Neural crest cell (in vitro differentiated cells): ENCODE measurements at regions not wholly inside any gene's neighbourhood (a gene's known extent, or its start where the extent isn't known, plus 50 kb on each side); places are given as distances from the start of the nearest gene placed in this dataset.

Experiments
- DNase-seq: peaks from one replicate; pipeline ENCODE4 v3.0.0; 2021; ENCODE audit warnings: low read depth, mixed read lengths, low spot score
- H3K27ac Mint-ChIP-seq: one replicate; pipeline ENCODE4 v1.8.0; 2021; ENCODE audit warnings: mild to moderate bottlenecking, mixed read lengths; ENCODE audit not compliant: unreplicated experiment
- H3K27me3 Mint-ChIP-seq: 2 replicates; pipeline ENCODE4 v1.8.0; 2021; ENCODE audit warnings: low read depth, mild to moderate bottlenecking, mixed read lengths
- H3K36me3 Mint-ChIP-seq: 2 replicates; pipeline ENCODE4 v1.8.0; 2021; ENCODE audit warnings: low read depth, mild to moderate bottlenecking, mixed read lengths
- H3K4me1 Mint-ChIP-seq: 2 replicates; pipeline ENCODE4 v1.8.0; 2021; ENCODE audit warnings: mixed read lengths
- H3K4me3 Mint-ChIP-seq: one replicate; pipeline ENCODE4 v1.8.0; 2021; ENCODE audit warnings: mild to moderate bottlenecking, mixed read lengths
- H3K9me3 Mint-ChIP-seq: 2 replicates; pipeline ENCODE4 v1.8.0; 2021; ENCODE audit warnings: mixed read lengths
- TF ChIP-seq, protein P1 (sequence below): fragments of 200-600 bp; sonication (generic); conservative IDR thresholded peaks from 2 replicates; pipeline ENCODE4 v1.5.0; 2021; ENCODE audit warnings: antibody characterized with exemption, mild to moderate bottlenecking

- TF ChIP-seq, protein P1, sequence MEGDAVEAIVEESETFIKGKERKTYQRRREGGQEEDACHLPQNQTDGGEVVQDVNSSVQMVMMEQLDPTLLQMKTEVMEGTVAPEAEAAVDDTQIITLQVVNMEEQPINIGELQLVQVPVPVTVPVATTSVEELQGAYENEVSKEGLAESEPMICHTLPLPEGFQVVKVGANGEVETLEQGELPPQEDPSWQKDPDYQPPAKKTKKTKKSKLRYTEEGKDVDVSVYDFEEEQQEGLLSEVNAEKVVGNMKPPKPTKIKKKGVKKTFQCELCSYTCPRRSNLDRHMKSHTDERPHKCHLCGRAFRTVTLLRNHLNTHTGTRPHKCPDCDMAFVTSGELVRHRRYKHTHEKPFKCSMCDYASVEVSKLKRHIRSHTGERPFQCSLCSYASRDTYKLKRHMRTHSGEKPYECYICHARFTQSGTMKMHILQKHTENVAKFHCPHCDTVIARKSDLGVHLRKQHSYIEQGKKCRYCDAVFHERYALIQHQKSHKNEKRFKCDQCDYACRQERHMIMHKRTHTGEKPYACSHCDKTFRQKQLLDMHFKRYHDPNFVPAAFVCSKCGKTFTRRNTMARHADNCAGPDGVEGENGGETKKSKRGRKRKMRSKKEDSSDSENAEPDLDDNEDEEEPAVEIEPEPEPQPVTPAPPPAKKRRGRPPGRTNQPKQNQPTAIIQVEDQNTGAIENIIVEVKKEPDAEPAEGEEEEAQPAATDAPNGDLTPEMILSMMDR, result no peak
- Mint-ChIP-seq H3K27ac (no peak overlapping the region), H3K36me3 (no peaks in the 10 kb centered on the region), H3K27me3 (no peaks in the 10 kb centered on the region), H3K4me3 (no peak overlapping the region), H3K4me1 (peaks cover 5% of the 10 kb centered on the region), H3K9me3 (no peaks in the 10 kb centered on the region)
- DNase-seq, result no peak
Observed at GRCh38 chr2:144674071-144674470, 154.2 kb upstream of the ZEB2 start.

DNA sequence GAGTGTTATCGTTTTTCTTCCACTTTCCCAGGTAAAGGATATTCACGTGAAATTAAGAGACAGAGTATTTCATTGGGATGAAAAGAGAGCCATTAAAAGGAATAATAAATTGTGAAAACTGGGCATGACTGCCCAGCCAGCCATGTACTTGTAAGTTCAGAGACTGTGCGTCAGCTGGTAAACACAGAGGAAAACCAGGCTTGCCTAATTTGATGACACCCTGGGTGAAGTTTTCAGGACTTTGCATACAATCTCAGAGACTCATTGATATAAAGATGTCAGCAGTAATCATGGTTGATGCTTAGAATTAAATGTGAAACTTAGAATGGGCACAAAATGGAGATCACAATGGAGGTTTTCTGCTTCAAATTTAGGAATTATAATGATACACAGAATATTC lies 153.5 kb upstream of the ZEB2 start:
- H3K4me1 Mint-ChIP-seq, result peaks cover 5% of the 10 kb centered on the region
- no peak for DNase-seq
- no peaks in the 10 kb centered on the region for H3K36me3 Mint-ChIP-seq
- no peak overlapping the region for H3K4me3 Mint-ChIP-seq
- TF ChIP-seq, protein P1, result no peak
- H3K27ac Mint-ChIP-seq, result no peak overlapping the region
- no peaks in the 10 kb centered on the region for H3K9me3 Mint-ChIP-seq
- H3K27me3 Mint-ChIP-seq, result no peaks in the 10 kb centered on the region

- no peaks in the 10 kb centered on the region for H3K27me3 Mint-ChIP-seq
- peaks cover 5% of the 10 kb centered on the region for H3K4me1 Mint-ChIP-seq
- no peak overlapping the region for H3K27ac Mint-ChIP-seq
- no peak overlapping the region for H3K4me3 Mint-ChIP-seq
- no peak for DNase-seq
- no peaks in the 10 kb centered on the region for H3K36me3 Mint-ChIP-seq
- TF ChIP-seq, protein P1, result no peak
- no peaks in the 10 kb centered on the region for H3K9me3 Mint-ChIP-seq
Observed at GRCh38 chr2:144671695-144672455, 152.0 kb upstream of the ZEB2 start.

DNA sequence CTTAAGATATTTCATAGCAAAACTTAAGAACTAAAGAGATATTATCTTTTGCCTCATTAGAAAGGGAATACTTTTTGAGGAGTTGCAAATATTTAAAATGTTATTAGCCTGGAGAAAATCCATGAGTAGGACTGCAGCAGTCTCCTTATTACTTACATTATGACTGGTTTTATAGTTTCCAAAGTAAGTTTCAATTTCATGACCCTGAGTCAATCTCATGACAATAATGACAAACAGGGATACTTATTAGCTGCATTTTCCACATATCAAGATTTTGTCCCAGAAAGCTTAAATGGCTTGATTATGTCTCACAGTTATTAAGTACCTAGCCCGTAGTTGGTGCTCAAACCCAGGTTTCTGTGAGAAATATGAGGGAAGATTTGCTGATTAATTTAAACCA lies 150.8 kb upstream of the ZEB2 start:
- Mint-ChIP-seq H3K36me3 (no peaks in the 10 kb centered on the region), H3K27me3 (no peaks in the 10 kb centered on the region), H3K4me3 (no peak overlapping the region), H3K4me1 (peaks cover 5% of the 10 kb centered on the region), H3K9me3 (no peaks in the 10 kb centered on the region), H3K27ac (no peak overlapping the region)
- TF ChIP-seq, protein P1, result no peak
- no peak for DNase-seq

- no peak for DNase-seq
- no peaks in the 10 kb centered on the region for H3K27me3 Mint-ChIP-seq
- H3K4me3 Mint-ChIP-seq, result no peak overlapping the region
- H3K27ac Mint-ChIP-seq, result no peak overlapping the region
- TF ChIP-seq, protein P1, result no peak
- H3K4me1 Mint-ChIP-seq, result peaks cover 5% of the 10 kb centered on the region
- H3K36me3 Mint-ChIP-seq, result no peaks in the 10 kb centered on the region
- no peaks in the 10 kb centered on the region for H3K9me3 Mint-ChIP-seq
Observed at GRCh38 chr2:144670080-144670479, 150.2 kb upstream of the ZEB2 start.
